GM23248 (cell line): ENCODE measurements at regions not wholly inside any gene's neighbourhood (a gene's known extent, or its start where the extent isn't known, plus 50 kb on each side); places are given as distances from the start of the nearest gene placed in this dataset.

Experiments used
- EZH2 ChIP-seq: fragments of 200-600 bp; sonication (generic); IDR thresholded peaks from 2 replicates; pipeline ENCODE4 v1.6.1; 2018; ENCODE audit warnings: antibody characterized with exemption, mild to moderate bottlenecking; ENCODE audit not compliant: insufficient read depth, poor library complexity, severe bottlenecking
- EZH2phosphoT487 ChIP-seq: fragments of 200-600 bp; sonication (generic); IDR thresholded peaks from 2 replicates; pipeline ENCODE4 v1.6.1; 2018; ENCODE audit warnings: antibody characterized with exemption, moderate library complexity, mild to moderate bottlenecking, low read depth; ENCODE audit not compliant: insufficient read depth

DNA sequence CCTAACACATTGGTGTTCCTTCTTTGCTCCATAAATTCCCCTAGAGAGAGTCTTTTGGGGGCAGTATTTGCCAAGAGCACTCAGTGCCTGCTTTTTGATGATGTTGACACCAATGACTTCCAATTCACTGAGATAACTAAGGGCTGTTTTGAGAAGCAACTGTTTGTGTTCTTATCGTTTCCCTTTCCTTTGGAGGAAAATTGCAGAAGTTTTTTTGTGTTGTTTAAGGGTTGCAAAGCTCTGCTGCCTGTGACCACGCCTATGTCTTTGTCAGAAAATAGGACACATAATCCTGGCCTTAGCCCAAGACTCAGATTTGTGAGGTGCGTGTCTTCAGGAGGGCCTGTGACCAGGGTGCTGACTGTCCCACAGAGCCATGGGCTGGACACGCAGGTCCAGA, 99.6 kb downstream of the FAM43A start:
- no peak for TF ChIP-seq EZH2phosphoT487
- TF ChIP-seq EZH2, result no peak
